Endothelial cell of umbilical vein (primary cell): ENCODE measurements at regions not wholly inside any gene's neighbourhood (a gene's known extent, or its start where the extent isn't known, plus 50 kb on each side); places are given as distances from the start of the nearest gene placed in this dataset.

Source experiments
- BruUV-seq: library from RNA; stranded (reverse); fragments of 400-500 nt; replicated peaks from 2 replicates; lab custom pipeline; 2021; lab: Mats Ljungman, UMichigan
- CTCF ChIA-PET: fragments of 300-600, 350-600 bp; sonication (Branson Sonifier 250); formaldehyde crosslinking; loops from one replicate; lab custom pipeline; 2021; ENCODE audit warnings: antibody characterized with exemption, inconsistent platforms; lab: Charles Lee
- POLR2A ChIA-PET: fragments of 300-600, 350-600 bp; sonication (Branson Sonifier 250); formaldehyde crosslinking; loops from one replicate; lab custom pipeline; 2021; ENCODE audit warnings: antibody characterized with exemption, inconsistent platforms; lab: Charles Lee
- DNase-seq: peaks from one replicate; pipeline ENCODE4 v3.0.0-alpha.2; 2011; ENCODE audit warnings: low read depth, low spot score
- FAIRE-seq: peaks from 2 replicates; lab custom pipeline; 2011; peaks lifted over from hg19 to GRCh38; lab: Jason Lieb, UNC
- H2AFZ ChIP-seq: 2 replicates; pipeline ENCODE4 v1.6.0; 2012; ENCODE audit warnings: low read depth, low read length, control low read depth, inconsistent platforms
- H3K27ac ChIP-seq: 2 replicates; pipeline ENCODE4 v1.5.1; 2011; ENCODE audit warnings: low read depth, mild to moderate bottlenecking, control low read depth, low read length, moderate library complexity; ENCODE audit not compliant: insufficient read depth
- H3K27me3 ChIP-seq, 2 experiments: 2 replicates each; pipeline versions ENCODE4 v1.6.0 to v1.6.1; 2011; ENCODE audit warnings: low read length in 2 of 2, mixed read lengths in 1 of 2; ENCODE audit not compliant: control insufficient read depth in 2 of 2, insufficient read depth in 2 of 2
- H3K36me3 ChIP-seq, 2 experiments: 2 replicates in 1 of 2; 3 replicates in 1 of 2; pipeline ENCODE4 v1.5.1; 2011; ENCODE audit warnings: low read length in 2 of 2, mild to moderate bottlenecking in 1 of 2, moderate library complexity in 1 of 2; ENCODE audit not compliant: control insufficient read depth in 2 of 2, insufficient read depth in 2 of 2; ENCODE audit errors: extremely low read depth in 1 of 2
- H3K4me1 ChIP-seq: 3 replicates; pipeline ENCODE4 v1.5.1; 2011; ENCODE audit warnings: mild to moderate bottlenecking, low read length; ENCODE audit not compliant: control insufficient read depth, insufficient read depth; ENCODE audit errors: extremely low read depth
- H3K4me2 ChIP-seq: 2 replicates; pipeline ENCODE4 v1.6.1; 2011; ENCODE audit warnings: low read length, control low read depth, mixed read lengths; ENCODE audit not compliant: insufficient read depth
- H3K4me3 ChIP-seq, 3 experiments: fragments of 200-600 bp in 1 of 3; sonication (generic), shearing (Covaris generic) in 1 of 3; replicated peaks in 1 of 3; 2 replicates each; pipeline ENCODE4 v1.5.1; 2011 to 2016; ENCODE audit warnings: control low read depth in 3 of 3, low read length in 3 of 3, mild to moderate bottlenecking in 2 of 3, inconsistent platforms in 1 of 3, low read depth in 1 of 3, moderate library complexity in 1 of 3; ENCODE audit not compliant: insufficient read depth in 1 of 3
- H3K79me2 ChIP-seq: 2 replicates; pipeline ENCODE4 v1.6.0; 2012; ENCODE audit warnings: low read length, inconsistent platforms; ENCODE audit not compliant: control insufficient read depth, insufficient read depth
- H3K9ac ChIP-seq: replicated peaks from 2 replicates; pipeline ENCODE3; 2011; ENCODE audit warnings: low read length, control low read depth; ENCODE audit not compliant: insufficient read depth; ENCODE audit errors: extremely low read depth
- H3K9me1 ChIP-seq: replicated peaks from 3 replicates; pipeline ENCODE4 v1.6.0; 2011; ENCODE audit warnings: mild to moderate bottlenecking, low read length; ENCODE audit not compliant: control insufficient read depth, insufficient read depth; ENCODE audit errors: extremely low read depth
- H3K9me3 ChIP-seq: replicated peaks from 2 replicates; pipeline ENCODE4 v1.5.1; 2012; ENCODE audit warnings: low read length, inconsistent platforms; ENCODE audit not compliant: control insufficient read depth, insufficient read depth
- H4K20me1 ChIP-seq: replicated peaks from 2 replicates; pipeline ENCODE3; 2011; ENCODE audit warnings: mild to moderate bottlenecking, low read length; ENCODE audit not compliant: control insufficient read depth, insufficient read depth; ENCODE audit errors: extremely low read depth
- EZH2 ChIP-seq: IDR thresholded peaks from 2 replicates; pipeline ENCODE4 v1.6.1; 2012; ENCODE audit warnings: borderline replicate concordance, low read depth, mild to moderate bottlenecking, moderate library complexity, low read length, inconsistent platforms; ENCODE audit not compliant: severe bottlenecking
- FOS ChIP-seq: IDR thresholded peaks from 2 replicates; pipeline ENCODE4 v1.6.1; 2011; ENCODE audit warnings: mild to moderate bottlenecking, low read length, moderate library complexity, borderline replicate concordance; ENCODE audit not compliant: insufficient read depth
- GATA2 ChIP-seq: IDR thresholded peaks from 2 replicates; pipeline ENCODE4 v1.7.0; 2011; ENCODE audit warnings: low read depth, mild to moderate bottlenecking, moderate library complexity, mixed read lengths, low read length; ENCODE audit not compliant: insufficient read length, insufficient read depth
- JUN ChIP-seq: IDR thresholded peaks from 2 replicates; pipeline ENCODE4 v1.6.1; 2011; ENCODE audit warnings: borderline replicate concordance, low read depth; ENCODE audit not compliant: insufficient read length, insufficient read depth
- MYC ChIP-seq: IDR thresholded peaks from one replicate; pipeline ENCODE4 v1.6.1; 2011; ENCODE audit warnings: mild to moderate bottlenecking, low read depth, low read length
- POLR2A ChIP-seq: IDR thresholded peaks from 2 replicates; pipeline ENCODE4 v1.6.1; 2012; ENCODE audit warnings: low read depth, mild to moderate bottlenecking, control low read depth, low read length
- POLR2AphosphoS5 ChIP-seq: IDR thresholded peaks from 2 replicates; pipeline ENCODE4 v1.6.1; 2012; ENCODE audit warnings: low read depth, mild to moderate bottlenecking, control low read depth, low read length, moderate library complexity; ENCODE audit not compliant: insufficient read depth
- dilution Hi-C: fragments of 300-500 bp; cut with MboI; formaldehyde crosslinking; loops from one replicate; pipeline ENCODE4 v1.15.0; 2019; ENCODE audit warnings: low sequenced_read_pairs; ENCODE audit not compliant: extremely low pct_ligation_motif_present
- intact Hi-C: fragments of 100-400 bp; cut with micrococcal nuclease; formaldehyde crosslinking; loops from one replicate; pipeline ENCODE4 v1.10.0; 2022
- TF ChIP-seq, protein P1 (sequence below): IDR thresholded peaks from 2 replicates; pipeline ENCODE4 v1.6.1; 2011; ENCODE audit not compliant: insufficient read depth, insufficient read length
- TF ChIP-seq, protein P2 (sequence below), 2 donors: IDR thresholded peaks; 1 replicate in 1 of 2; 2 replicates in 1 of 2; pipeline ENCODE4 v1.5.1; 2011; ENCODE audit warnings: low read length in 2 of 2, mild to moderate bottlenecking in 2 of 2, moderate library complexity in 2 of 2, control low read depth in 1 of 2, inconsistent platforms in 1 of 2, low read depth in 1 of 2; ENCODE audit not compliant: insufficient read depth in 1 of 2; ENCODE audit errors: extremely low read depth in 1 of 2

DNA sequence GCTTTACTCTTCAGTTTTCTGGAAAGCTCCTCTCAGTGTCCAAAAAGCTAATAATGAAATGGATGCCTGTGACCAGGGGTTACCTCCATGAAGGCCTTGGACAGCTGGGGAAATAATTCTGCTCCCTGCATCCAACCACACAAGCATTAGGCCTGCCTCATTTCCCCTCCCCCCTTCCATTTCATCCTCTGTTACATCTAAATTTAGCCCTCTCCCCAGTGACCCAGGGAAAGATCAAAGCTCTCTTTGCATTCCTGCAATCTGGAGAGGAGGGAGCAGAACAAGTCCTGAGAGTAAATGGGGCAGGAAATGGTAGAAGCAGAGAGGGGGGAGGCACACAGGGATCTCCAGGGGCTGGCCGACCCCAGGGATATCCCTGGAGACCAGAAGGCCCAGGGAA is 452.7 kb downstream of the TSHZ3 start:
- FAIRE-seq = no peak

GRCh38 chr19:30895946-30896345 is 453.3 kb downstream of the TSHZ3 start:
- no peaks in the 10 kb centered on the region for H3K9me1 ChIP-seq
- BruUV-seq = no TSS peak
- CTCF ChIA-PET = no interaction called here
- H3K27ac ChIP-seq = no peak overlapping the region
- H4K20me1 ChIP-seq = no peaks in the 10 kb centered on the region
- no peaks in the 10 kb centered on the region for H3K4me1 ChIP-seq
- no peak overlapping the region for H2AFZ ChIP-seq
- no peak for FAIRE-seq
- no peaks in the 10 kb centered on the region for H3K79me2 ChIP-seq
- no peak for DNase-seq
- no peaks in the 10 kb centered on the region for H3K27me3 ChIP-seq
- no peaks in the 10 kb centered on the region for H3K36me3 ChIP-seq
- dilution Hi-C loops = no loop called here
- POLR2A ChIA-PET = no interaction called here
- TF ChIP-seq JUN = no peak
- TF ChIP-seq FOS = no peak
- no peak for TF ChIP-seq POLR2AphosphoS5
- TF ChIP-seq, protein P1, sequence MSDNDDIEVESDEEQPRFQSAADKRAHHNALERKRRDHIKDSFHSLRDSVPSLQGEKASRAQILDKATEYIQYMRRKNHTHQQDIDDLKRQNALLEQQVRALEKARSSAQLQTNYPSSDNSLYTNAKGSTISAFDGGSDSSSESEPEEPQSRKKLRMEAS = no peak
- TF ChIP-seq MYC = no peak
- no peak for TF ChIP-seq POLR2A
- no peak for TF ChIP-seq GATA2
- TF ChIP-seq, protein P2, sequence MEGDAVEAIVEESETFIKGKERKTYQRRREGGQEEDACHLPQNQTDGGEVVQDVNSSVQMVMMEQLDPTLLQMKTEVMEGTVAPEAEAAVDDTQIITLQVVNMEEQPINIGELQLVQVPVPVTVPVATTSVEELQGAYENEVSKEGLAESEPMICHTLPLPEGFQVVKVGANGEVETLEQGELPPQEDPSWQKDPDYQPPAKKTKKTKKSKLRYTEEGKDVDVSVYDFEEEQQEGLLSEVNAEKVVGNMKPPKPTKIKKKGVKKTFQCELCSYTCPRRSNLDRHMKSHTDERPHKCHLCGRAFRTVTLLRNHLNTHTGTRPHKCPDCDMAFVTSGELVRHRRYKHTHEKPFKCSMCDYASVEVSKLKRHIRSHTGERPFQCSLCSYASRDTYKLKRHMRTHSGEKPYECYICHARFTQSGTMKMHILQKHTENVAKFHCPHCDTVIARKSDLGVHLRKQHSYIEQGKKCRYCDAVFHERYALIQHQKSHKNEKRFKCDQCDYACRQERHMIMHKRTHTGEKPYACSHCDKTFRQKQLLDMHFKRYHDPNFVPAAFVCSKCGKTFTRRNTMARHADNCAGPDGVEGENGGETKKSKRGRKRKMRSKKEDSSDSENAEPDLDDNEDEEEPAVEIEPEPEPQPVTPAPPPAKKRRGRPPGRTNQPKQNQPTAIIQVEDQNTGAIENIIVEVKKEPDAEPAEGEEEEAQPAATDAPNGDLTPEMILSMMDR (IDR thresholded peaks at IDR 0.05; ENCODE audit: extremely low read depth in 1 of 2, insufficient read depth in 1 of 2, low read depth in 1 of 2, low read length in 2 of 2) = no peak
- no peak for TF ChIP-seq EZH2
- no peak overlapping the region for H3K9ac ChIP-seq
- peaks cover 4% of the 10 kb centered on the region for H3K9me3 ChIP-seq
- no peak overlapping the region for H3K4me2 ChIP-seq
- intact Hi-C loops = no loop called here
- no peak overlapping the region for H3K4me3 ChIP-seq

More for the DNA sequence above, 452.7 kb downstream of the TSHZ3 start:
- BruUV-seq = no TSS peak
- dilution Hi-C loops (no loop called here), intact Hi-C loops (no loop called here)
- TF ChIP-seq POLR2AphosphoS5 = no peak
- TF ChIP-seq, protein P2 (IDR thresholded peaks at IDR 0.05; ENCODE audit: extremely low read depth in 1 of 2, insufficient read depth in 1 of 2, low read depth in 1 of 2, low read length in 2 of 2) = no peak
- no peak for TF ChIP-seq GATA2
- Histone ChIP-seq H3K79me2 (no peaks in the 10 kb centered on the region), H3K9me1 (no peaks in the 10 kb centered on the region), H3K36me3 (no peaks in the 10 kb centered on the region), H3K27ac (no peak overlapping the region), H4K20me1 (no peaks in the 10 kb centered on the region), H2AFZ (no peak overlapping the region), H3K4me2 (no peak overlapping the region), H3K4me1 (no peaks in the 10 kb centered on the region), H3K4me3 (no peak overlapping the region), H3K27me3 (no peaks in the 10 kb centered on the region), H3K9ac (no peak overlapping the region), H3K9me3 (peaks cover 6% of the 10 kb centered on the region)
- no peak for DNase-seq
- ChIA-PET CTCF (no interaction called here), POLR2A (no interaction called here)
